ENCODE measurements at regions not wholly inside any gene's neighbourhood (a gene's known extent, or its start where the extent isn't known, plus 50 kb on each side); places are given as distances from the start of the nearest gene placed in this dataset.

DNA sequence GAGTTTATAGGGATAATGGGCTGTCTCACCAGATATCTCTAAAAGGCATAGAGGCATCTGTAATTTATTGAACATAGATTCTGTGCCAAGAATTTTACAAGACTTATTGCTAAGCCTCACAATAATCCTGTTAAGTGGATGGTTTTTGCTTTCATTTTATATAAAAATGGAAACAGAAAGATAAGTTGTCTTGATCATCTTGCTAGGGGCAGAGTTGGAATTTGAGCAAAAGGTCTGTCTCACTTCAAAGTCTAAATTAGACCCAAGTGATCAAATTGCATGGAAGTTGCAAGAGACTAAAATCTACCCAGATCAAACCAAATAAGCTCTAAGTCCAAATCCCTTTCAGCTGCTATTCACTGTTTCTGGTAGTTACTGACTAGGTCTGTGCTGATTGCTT is 95.3 kb upstream of the SOX11 start:
- Histone ChIP-seq H3K4me3 (ENCODE audit: insufficient read depth, low read length, poor library complexity, severe bottlenecking) (no peak overlapping the region), H2AFZ (ENCODE audit: low read depth, low read length, severe bottlenecking) (no peak overlapping the region), H4K20me1 (ENCODE audit: low read depth, low read length) (no peaks in the 10 kb centered on the region), H3K36me3 (ENCODE audit: low read length) (no peaks in the 10 kb centered on the region), H3K27ac (ENCODE audit: low read depth, low read length) (no peak overlapping the region), H3K9ac (ENCODE audit: low read length) (no peak overlapping the region), H3F3A (ENCODE audit: insufficient read depth) (no peaks in the 10 kb centered on the region), H3K9me2 (replicated peaks; ENCODE audit: insufficient read depth, low read length) (no peaks in the 10 kb centered on the region), H3K4me2 (ENCODE audit: low read depth, low read length, poor library complexity, severe bottlenecking) (no peak overlapping the region), H3K27me3 (ENCODE audit: low read length) (no peaks in the 10 kb centered on the region), H3K79me2 (ENCODE audit: insufficient read depth, low read length) (no peaks in the 10 kb centered on the region), H3K9me3 (ENCODE audit: insufficient read depth, low read length) (no peaks in the 10 kb centered on the region)
- TF ChIP-seq, protein P1, sequence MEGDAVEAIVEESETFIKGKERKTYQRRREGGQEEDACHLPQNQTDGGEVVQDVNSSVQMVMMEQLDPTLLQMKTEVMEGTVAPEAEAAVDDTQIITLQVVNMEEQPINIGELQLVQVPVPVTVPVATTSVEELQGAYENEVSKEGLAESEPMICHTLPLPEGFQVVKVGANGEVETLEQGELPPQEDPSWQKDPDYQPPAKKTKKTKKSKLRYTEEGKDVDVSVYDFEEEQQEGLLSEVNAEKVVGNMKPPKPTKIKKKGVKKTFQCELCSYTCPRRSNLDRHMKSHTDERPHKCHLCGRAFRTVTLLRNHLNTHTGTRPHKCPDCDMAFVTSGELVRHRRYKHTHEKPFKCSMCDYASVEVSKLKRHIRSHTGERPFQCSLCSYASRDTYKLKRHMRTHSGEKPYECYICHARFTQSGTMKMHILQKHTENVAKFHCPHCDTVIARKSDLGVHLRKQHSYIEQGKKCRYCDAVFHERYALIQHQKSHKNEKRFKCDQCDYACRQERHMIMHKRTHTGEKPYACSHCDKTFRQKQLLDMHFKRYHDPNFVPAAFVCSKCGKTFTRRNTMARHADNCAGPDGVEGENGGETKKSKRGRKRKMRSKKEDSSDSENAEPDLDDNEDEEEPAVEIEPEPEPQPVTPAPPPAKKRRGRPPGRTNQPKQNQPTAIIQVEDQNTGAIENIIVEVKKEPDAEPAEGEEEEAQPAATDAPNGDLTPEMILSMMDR (IDR thresholded peaks at IDR 0.05; ENCODE audit: insufficient read depth, low read length, poor library complexity, severe bottlenecking) = no peak
- TF ChIP-seq EZH2phosphoT487 (conservative IDR thresholded peaks at IDR 0.05; ENCODE audit: low read length) = no peak

DNA sequence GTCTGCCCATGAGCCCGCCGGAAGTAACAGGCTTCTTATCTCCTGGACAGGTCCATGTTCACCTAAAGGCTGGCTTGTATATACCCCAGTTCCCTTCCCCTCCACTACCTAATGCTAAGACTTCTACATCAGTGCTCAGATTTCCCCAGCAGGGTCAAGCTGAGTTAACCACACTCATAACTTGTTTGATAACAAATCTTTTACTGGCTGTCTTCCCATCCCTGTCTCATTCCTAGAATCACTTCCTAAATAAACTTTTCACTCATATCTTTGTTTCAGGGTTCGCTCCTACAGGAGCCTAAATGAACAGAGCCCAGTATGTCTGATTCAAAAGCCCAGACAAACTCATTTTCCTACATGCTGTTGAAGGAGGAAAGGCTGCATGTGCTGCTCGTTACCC is 94.0 kb upstream of the SOX11 start:
- Histone ChIP-seq H3K9me3 (ENCODE audit: insufficient read depth, low read length) (no peaks in the 10 kb centered on the region), H3K79me2 (ENCODE audit: insufficient read depth, low read length) (no peaks in the 10 kb centered on the region), H3K4me3 (ENCODE audit: insufficient read depth, low read length, poor library complexity, severe bottlenecking) (no peak overlapping the region), H3K9me2 (replicated peaks; ENCODE audit: insufficient read depth, low read length) (no peaks in the 10 kb centered on the region), H3K4me2 (ENCODE audit: low read depth, low read length, poor library complexity, severe bottlenecking) (no peak overlapping the region), H3K36me3 (ENCODE audit: low read length) (no peaks in the 10 kb centered on the region), H4K20me1 (ENCODE audit: low read depth, low read length) (no peaks in the 10 kb centered on the region), H3K27ac (ENCODE audit: low read depth, low read length) (no peak overlapping the region), H3F3A (ENCODE audit: insufficient read depth) (no peaks in the 10 kb centered on the region), H2AFZ (ENCODE audit: low read depth, low read length, severe bottlenecking) (no peak overlapping the region), H3K9ac (ENCODE audit: low read length) (no peak overlapping the region), H3K27me3 (ENCODE audit: low read length) (no peaks in the 10 kb centered on the region)
- no peak for TF ChIP-seq EZH2phosphoT487 (conservative IDR thresholded peaks at IDR 0.05; ENCODE audit: low read length)

DNA sequence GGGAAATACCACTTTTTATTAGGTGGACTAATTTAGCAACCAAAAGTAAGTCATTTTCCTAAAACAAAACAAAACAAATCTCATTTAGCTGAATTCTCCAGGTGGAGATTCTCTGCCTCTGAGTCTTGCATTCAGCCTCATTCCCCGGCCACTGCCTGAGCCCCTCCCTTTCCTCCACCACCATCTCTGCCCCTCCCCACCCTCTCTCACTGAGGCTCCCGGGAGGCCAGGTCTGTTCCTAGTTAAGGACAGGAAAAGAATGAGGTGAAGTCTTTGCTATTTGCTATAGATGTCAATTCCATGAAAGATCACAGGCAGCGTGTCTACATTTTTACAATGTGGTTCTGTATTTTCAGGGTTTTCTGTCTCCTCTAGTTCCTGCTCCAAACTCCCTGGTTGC is 83.0 kb upstream of the SOX11 start:
- no peaks in the 10 kb centered on the region for H4K20me1 ChIP-seq (ENCODE audit: low read depth, low read length)

DNA sequence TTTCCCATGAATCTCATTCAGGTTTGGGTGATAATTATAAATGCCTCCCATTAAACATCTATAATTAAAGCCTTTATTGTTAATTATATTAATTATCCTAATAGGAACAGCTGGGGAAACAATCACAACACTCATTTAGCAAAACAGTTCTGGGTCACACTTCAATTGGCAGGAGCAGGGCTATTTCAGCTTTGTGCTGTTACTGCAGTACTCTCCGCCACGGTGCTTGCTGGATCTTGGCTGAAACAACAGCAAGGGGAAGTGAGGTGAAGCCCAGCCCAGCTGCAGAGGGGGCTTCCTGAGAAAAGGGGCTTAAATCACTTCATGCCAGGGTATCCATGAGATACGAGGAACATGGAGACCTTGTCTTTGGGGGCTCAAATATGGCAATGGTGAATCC is 79.5 kb upstream of the SOX11 start:
- no peak overlapping the region for H2AFZ ChIP-seq (ENCODE audit: low read depth, low read length, severe bottlenecking)
- H3K27ac ChIP-seq (ENCODE audit: low read depth, low read length) = no peak overlapping the region
- no peaks in the 10 kb centered on the region for H4K20me1 ChIP-seq (ENCODE audit: low read depth, low read length)
- TF ChIP-seq EZH2phosphoT487 (conservative IDR thresholded peaks at IDR 0.05; ENCODE audit: low read length) = no peak
- TF ChIP-seq, protein P1 (IDR thresholded peaks at IDR 0.05; ENCODE audit: insufficient read depth, low read length, poor library complexity, severe bottlenecking) = no peak
- H3K36me3 ChIP-seq (ENCODE audit: low read length) = no peaks in the 10 kb centered on the region
- no peaks in the 10 kb centered on the region for H3K9me3 ChIP-seq (ENCODE audit: insufficient read depth, low read length)
- H3K79me2 ChIP-seq (ENCODE audit: insufficient read depth, low read length) = no peaks in the 10 kb centered on the region
- no peaks in the 10 kb centered on the region for H3F3A ChIP-seq (ENCODE audit: insufficient read depth)
- no peak overlapping the region for H3K4me2 ChIP-seq (ENCODE audit: low read depth, low read length, poor library complexity, severe bottlenecking)
- H3K27me3 ChIP-seq (ENCODE audit: low read length) = no peaks in the 10 kb centered on the region
- H3K9me2 ChIP-seq (replicated peaks; ENCODE audit: insufficient read depth, low read length) = no peaks in the 10 kb centered on the region
- no peak overlapping the region for H3K9ac ChIP-seq (ENCODE audit: low read length)
- no peak overlapping the region for H3K4me3 ChIP-seq (ENCODE audit: insufficient read depth, low read length, poor library complexity, severe bottlenecking)

More for the DNA sequence above, 83.0 kb upstream of the SOX11 start:
- Histone ChIP-seq H3K36me3 (ENCODE audit: low read length) (no peaks in the 10 kb centered on the region), H3K27ac (ENCODE audit: low read depth, low read length) (no peak overlapping the region), H3K4me3 (ENCODE audit: insufficient read depth, low read length, poor library complexity, severe bottlenecking) (no peak overlapping the region), H3K9ac (ENCODE audit: low read length) (no peak overlapping the region), H2AFZ (ENCODE audit: low read depth, low read length, severe bottlenecking) (no peak overlapping the region), H3K79me2 (ENCODE audit: insufficient read depth, low read length) (no peaks in the 10 kb centered on the region), H3K4me2 (ENCODE audit: low read depth, low read length, poor library complexity, severe bottlenecking) (no peak overlapping the region), H3K27me3 (ENCODE audit: low read length) (no peaks in the 10 kb centered on the region), H3K9me3 (ENCODE audit: insufficient read depth, low read length) (no peaks in the 10 kb centered on the region), H3K9me2 (replicated peaks; ENCODE audit: insufficient read depth, low read length) (no peaks in the 10 kb centered on the region), H3F3A (ENCODE audit: insufficient read depth) (no peaks in the 10 kb centered on the region)
- no peak for TF ChIP-seq EZH2phosphoT487 (conservative IDR thresholded peaks at IDR 0.05; ENCODE audit: low read length)
- TF ChIP-seq, protein P1 (IDR thresholded peaks at IDR 0.05; ENCODE audit: insufficient read depth, low read length, poor library complexity, severe bottlenecking) = no peak
